IPS-11a (cell line): ENCODE measurements at regions not wholly inside any gene's neighbourhood (a gene's known extent, or its start where the extent isn't known, plus 50 kb on each side); places are given as distances from the start of the nearest gene placed in this dataset.

Source experiments
- H3K4me3 ChIP-seq: one replicate; pipeline ENCODE4 v1.5.1; 2013; ENCODE audit warnings: low read depth, low read length, control low read depth

DNA sequence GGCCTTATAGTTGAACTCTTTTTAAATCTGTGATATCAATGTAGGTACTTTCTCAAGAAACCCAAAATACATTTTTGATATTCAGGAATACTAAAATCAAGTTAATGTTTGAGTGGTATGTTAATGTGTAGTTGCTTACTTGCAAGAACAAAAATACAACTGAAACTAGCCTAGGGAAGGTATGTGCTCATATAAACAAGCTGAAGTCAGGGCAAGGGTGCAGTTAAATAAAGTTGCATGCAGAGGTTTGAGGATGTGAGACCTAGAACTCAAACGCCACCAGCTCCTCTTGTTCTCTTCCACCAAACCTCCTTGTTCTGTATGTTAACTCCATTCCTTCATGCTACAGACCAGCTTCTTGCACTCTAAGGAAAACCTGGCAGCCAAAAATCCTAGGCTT, 388.3 kb upstream of the SMIM21 start:
- H3K4me3 ChIP-seq, result no peak overlapping the region

DNA sequence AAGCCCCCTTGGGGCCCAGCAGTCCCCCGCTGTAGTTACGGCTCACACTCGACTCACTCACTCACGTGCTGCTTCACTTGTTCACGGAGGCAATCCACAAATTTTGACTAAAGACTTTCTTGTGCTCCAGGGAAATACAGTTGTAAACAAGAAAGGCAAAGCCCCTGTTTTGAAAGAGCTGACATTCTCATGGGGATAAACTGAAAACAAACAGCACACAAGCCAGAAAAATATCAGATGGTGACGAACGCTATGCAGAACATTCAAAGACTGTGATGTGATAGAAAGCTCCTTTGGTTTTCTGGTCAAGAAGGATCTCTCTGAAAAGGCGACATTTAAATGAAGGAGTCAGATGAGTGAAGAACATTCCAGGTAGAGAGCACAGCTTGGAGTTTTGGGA, 385.3 kb upstream of the SMIM21 start:
- no peak overlapping the region for H3K4me3 ChIP-seq

DNA sequence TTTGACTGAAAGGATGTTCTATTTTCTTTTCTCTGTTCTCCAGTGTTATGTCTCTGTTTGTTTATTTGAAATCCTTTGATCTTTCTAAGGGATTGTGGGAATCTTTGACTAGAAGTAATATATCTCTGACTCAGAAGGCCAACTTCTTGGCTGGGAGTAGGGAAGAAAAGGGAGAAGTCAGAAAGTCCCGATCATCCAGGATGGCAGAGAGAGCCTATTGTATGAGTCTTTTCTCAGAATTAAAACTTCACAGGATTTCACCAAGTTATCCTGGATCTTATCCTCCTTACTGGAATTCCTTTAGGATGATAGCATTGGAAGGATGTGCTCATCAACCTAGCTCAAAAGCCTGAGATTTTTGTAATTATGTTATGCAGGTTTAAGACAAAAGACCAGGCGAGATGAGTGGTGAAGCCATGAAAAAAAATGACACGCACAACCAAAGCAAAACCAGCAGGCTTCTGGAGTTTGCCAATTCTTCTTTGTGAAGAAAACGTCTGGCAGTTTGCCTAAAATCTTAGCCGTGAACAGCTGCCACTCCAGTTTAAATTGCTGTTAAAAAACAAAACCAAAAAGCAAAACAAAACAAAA, 383.6 kb upstream of the SMIM21 start:
- H3K4me3 ChIP-seq, result no peak overlapping the region

GRCh38 chr18:75810516-75810915, 383.0 kb upstream of the SMIM21 start:
- H3K4me3 ChIP-seq, result no peak overlapping the region

GRCh38 chr18:75809926-75810255, 382.4 kb upstream of the SMIM21 start:
- H3K4me3 ChIP-seq, result no peak overlapping the region

DNA sequence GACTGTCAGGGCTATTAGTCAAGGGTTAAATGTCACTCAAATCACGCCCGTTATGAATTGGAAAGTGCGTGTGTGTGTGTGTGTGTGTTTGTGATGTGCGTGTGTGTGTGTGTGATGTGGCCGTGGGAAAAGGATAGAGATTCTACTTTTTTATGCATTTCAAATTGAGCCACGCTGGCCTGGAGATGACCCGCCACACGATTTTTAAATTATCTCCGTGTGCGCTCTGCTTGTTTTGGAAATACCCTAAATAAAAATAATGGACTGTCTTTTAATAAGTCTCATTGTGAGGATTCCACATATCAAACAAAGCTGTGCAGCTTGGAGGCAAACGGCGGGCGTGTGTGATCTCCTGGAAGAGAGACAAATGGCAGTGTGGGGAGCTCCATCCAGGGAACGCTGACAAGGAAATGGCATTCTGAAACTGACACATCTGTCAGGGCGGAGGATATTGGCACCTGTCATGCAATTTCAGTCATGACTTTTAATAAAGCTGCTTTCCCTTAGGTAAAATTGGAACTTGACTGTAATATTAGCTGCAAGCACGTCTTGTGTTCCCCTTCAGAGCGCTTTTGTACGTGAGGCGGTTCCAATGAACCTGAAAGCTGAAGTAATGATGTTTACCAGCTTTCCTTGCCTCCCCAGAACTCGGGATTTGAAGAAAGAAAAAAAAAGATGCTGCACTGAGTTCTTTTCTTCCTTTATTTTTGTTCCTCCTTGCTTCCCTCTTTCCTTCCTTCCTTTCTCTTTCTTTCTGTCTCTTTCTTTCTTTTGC, 381.8 kb upstream of the SMIM21 start:
- no peak overlapping the region for H3K4me3 ChIP-seq

GRCh38 chr18:75805265-75805664, 377.8 kb upstream of the SMIM21 start:
- H3K4me3 ChIP-seq, result no peak overlapping the region

DNA sequence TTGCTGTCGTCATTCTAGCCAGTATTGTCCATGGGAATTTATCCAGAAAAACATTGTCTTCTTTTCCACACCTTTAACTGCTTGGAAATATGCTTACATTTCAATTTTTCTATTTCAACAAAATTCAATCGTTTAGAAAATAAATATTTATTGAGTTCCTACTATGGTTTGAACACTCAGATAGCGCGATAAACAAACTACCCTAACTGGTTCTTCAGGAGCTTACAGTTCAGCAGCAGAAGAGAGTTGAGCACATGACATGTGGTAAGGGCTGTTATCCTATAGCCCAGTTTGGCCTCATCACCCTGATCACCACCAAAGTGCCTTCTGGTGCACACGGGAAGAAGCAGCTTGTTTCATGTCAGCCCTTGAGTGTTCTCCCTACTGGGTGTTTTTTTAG, 375.2 kb upstream of the SMIM21 start:
- no peak overlapping the region for H3K4me3 ChIP-seq

- no peak overlapping the region for H3K4me3 ChIP-seq
Measured at GRCh38 chr18:75801178-75801577, 373.7 kb upstream of the SMIM21 start.

GRCh38 chr18:75800331-75800648, 372.8 kb upstream of the SMIM21 start:
- H3K4me3 ChIP-seq, result no peak overlapping the region

- H3K4me3 ChIP-seq, result no peak overlapping the region
Measured at GRCh38 chr18:75799449-75800330, 372.2 kb upstream of the SMIM21 start.

- H3K4me3 ChIP-seq, result no peak overlapping the region
Measured at GRCh38 chr18:75797046-75797445, 369.5 kb upstream of the SMIM21 start.

- H3K4me3 ChIP-seq, result no peak overlapping the region
Measured at GRCh38 chr18:75790796-75791195, 363.3 kb upstream of the SMIM21 start.

DNA sequence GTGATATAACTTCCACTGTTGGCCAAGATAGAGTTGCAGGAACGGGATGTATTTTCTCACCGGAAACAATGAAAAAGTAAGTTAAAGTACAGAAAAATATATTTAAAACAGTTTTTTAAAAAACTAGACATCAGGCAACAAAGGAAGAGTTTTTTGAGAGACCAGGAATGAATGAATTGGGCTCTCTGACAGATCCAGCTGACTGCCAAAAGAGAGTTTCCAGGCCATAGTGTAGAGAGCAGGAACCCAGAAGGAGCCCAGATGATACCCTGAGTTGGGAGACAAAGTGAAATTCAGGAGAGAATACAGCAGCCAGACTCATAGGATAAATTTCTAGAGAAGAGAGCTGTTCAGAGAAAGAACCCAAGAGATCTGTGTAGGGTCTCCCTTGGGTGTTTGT, 362.6 kb upstream of the SMIM21 start:
- no peak overlapping the region for H3K4me3 ChIP-seq

- H3K4me3 ChIP-seq, result no peak overlapping the region
Measured at GRCh38 chr18:75785834-75786233, 358.3 kb upstream of the SMIM21 start.

DNA sequence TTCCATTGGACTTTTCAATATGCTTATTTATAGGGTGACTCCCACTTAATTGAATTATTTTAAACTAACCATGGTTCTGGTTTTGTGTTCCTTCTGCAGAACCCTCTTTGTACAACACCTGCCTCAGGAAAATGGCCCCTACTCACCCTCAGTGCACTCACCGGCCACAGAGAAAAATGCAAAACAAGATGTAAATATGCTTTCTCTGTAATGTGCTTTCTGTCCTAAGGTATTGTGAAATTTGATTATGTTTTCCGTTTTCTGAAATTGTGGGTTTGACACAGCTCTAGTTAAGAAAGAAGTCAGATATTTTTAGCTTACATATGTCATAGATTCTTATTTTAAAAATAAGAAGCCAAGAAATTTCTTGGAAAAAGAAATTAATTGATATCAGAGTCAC, 357.7 kb upstream of the SMIM21 start:
- no peak overlapping the region for H3K4me3 ChIP-seq

GRCh38 chr18:75784390-75784789, 356.9 kb upstream of the SMIM21 start:
- H3K4me3 ChIP-seq, result no peak overlapping the region

GRCh38 chr18:75783566-75784281, 356.2 kb upstream of the SMIM21 start:
- H3K4me3 ChIP-seq, result no peak overlapping the region

- no peak overlapping the region for H3K4me3 ChIP-seq
Measured at GRCh38 chr18:75782826-75783225, 355.3 kb upstream of the SMIM21 start.

- no peak overlapping the region for H3K4me3 ChIP-seq
Measured at GRCh38 chr18:75782204-75782603, 354.7 kb upstream of the SMIM21 start.

DNA sequence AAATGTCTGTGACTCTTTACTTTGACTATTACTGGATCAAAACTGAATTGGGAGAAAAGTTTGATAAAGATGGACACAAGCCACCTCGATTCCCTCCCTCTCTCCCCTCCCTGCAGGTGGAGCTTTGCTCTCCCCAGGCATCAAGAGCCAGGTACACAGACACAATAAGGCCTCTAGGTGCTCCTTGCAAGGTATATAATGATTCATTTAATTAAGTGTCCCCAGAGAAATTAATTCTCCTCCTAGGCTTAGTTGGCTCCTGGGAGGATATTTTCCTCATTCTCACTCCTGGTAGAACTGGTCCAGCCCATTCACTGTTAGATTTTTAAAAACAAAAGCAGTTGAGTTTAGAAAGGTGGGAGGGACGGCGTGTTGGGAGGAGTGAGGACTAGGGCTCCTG, 352.4 kb upstream of the SMIM21 start:
- H3K4me3 ChIP-seq, result no peak overlapping the region
